ENCODE measurements at regions not wholly inside any gene's neighbourhood (a gene's known extent, or its start where the extent isn't known, plus 50 kb on each side); places are given as distances from the start of the nearest gene placed in this dataset.

DNA sequence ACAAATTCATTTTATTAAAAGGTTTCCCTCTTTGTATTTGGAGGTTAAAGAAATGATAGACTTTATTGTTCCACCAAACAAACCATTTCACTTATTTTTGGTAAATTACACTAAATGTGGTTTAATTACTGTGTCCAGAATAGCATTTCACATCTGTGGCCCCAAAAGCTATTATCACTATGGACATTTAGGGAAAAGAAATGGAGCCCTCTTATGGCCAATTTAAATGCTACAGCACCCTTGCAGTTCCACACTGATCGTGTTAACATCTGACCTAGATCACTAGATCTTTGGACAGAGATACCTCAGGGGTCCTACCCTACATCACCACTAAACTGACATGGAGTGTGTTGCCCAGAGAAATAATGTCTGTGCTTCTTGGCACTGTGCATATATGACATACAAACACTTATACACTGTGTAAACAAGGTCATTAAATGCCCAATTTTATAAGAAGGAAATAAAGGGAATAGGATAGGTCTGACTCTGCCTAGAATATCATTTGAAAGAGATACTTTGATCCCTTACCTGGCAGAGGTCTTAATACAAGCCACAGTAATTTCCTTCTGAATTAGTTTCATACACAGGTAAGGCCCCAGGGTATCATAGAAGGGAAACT lies 163.9 kb downstream of the KDR start:
- H3K9me3 Mint-ChIP-seq, result peaks cover 0 to 2% (median 0%) of the 10 kb centered on the region in 7 donors
- peaks cover 0 to 7% (median 0%) of the 10 kb centered on the region in 4 donors for H3K4me1 Mint-ChIP-seq
- Histone ChIP-seq H3K27me3 (ENCODE audit: control insufficient read depth, insufficient read depth, low read length) (no peaks in the 10 kb centered on the region), H3K9me3 (ENCODE audit: control insufficient read depth in 2 of 2, low read length in 2 of 2) (no peaks in the 10 kb centered on the region), H3K27ac (ENCODE audit: insufficient read depth, low read length, poor library complexity, severe bottlenecking) (no peak overlapping the region), H3K4me3 (ENCODE audit: low read depth, low read length) (no peak overlapping the region), H3K36me3 (ENCODE audit: control insufficient read depth, insufficient read depth, low read length) (no peaks in the 10 kb centered on the region), H3K4me1 (ENCODE audit: control insufficient read depth, insufficient read depth, low read length, poor library complexity, severe bottlenecking) (no peaks in the 10 kb centered on the region)
- ATAC-seq (ENCODE audit: low read depth in 2 of 2), result no peak
- H3K36me3 Mint-ChIP-seq, result no peaks in the 10 kb centered on the region
- no peak overlapping the region for H3K4me3 Mint-ChIP-seq
- DNase-seq, result peak in 1 of 3 donors; percentile 19
- H3K27ac Mint-ChIP-seq, result no peak overlapping the region
- H3K27me3 Mint-ChIP-seq, result peaks cover 4% of the 10 kb centered on the region

DNA sequence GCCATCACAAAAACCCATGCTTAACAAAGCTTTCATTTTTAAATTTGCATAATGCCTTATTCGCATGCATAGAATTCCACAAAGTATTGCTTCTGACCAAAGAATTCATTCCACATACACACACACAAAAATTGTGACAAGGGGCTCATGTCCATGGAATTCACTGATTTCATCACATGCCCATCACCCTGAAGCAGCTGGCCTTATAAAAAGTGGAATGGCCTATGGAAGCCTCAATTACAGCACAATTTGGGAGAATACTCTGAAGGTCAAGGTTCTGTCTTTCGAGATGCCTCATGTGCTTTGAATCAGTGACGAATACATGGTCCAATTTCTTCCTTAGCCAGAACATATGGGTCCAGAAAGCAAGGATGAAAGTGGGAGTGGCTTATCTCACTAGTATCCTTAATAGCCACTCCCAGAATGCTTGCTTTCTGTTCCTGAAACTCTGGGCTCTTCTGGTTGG lies 165.7 kb downstream of the KDR start:
- Mint-ChIP-seq H3K4me1 (peaks cover 0 to 7% (median 0%) of the 10 kb centered on the region in 4 donors), H3K27ac (peak overlapping the region in 1 of 3 donors; percentile 24)
- H3K27ac ChIP-seq (ENCODE audit: insufficient read depth, low read length, poor library complexity, severe bottlenecking), result no peak overlapping the region

DNA sequence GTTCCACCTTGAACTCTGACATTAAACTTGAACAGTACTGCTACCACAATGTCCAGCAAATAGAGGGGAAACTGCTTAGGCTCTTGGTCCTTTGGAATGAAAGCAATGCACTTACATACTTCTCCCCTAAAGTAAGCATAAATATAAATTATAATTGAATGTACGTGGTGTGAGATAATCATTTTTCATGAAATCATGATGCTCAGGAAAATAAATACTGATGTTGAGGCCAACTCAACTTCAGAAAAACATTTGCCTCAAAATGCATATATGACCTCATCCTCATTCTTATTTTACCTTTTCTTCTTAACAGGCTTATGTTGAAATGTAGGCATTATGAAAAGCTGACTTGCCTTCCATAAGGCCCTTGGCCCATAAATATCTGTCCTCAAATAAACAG lies 166.3 kb downstream of the KDR start:
- no peak for ATAC-seq (ENCODE audit: low read depth in 2 of 2)
- H3K9me3 ChIP-seq (ENCODE audit: control insufficient read depth in 2 of 2, low read length in 2 of 2), result no peaks in the 10 kb centered on the region
- no peak overlapping the region for H3K4me3 ChIP-seq (ENCODE audit: low read depth, low read length)
- H3K27ac ChIP-seq (ENCODE audit: insufficient read depth, low read length, poor library complexity, severe bottlenecking), result no peak overlapping the region
- H3K36me3 ChIP-seq (ENCODE audit: control insufficient read depth, insufficient read depth, low read length), result no peaks in the 10 kb centered on the region
- H3K27me3 ChIP-seq (ENCODE audit: control insufficient read depth, insufficient read depth, low read length), result no peaks in the 10 kb centered on the region
- Mint-ChIP-seq H3K4me1 (peaks cover 0 to 7% (median 0%) of the 10 kb centered on the region in 4 donors), H3K36me3 (no peaks in the 10 kb centered on the region), H3K4me3 (no peak overlapping the region), H3K27ac (no peak overlapping the region), H3K27me3 (no peaks in the 10 kb centered on the region), H3K9me3 (peaks cover 0 to 2% (median 0%) of the 10 kb centered on the region in 7 donors)
- H3K4me1 ChIP-seq (ENCODE audit: control insufficient read depth, insufficient read depth, low read length, poor library complexity, severe bottlenecking), result no peaks in the 10 kb centered on the region
- DNase-seq, result no peak

More for the DNA sequence above, 165.7 kb downstream of the KDR start:
- Histone ChIP-seq H3K27me3 (ENCODE audit: control insufficient read depth, insufficient read depth, low read length) (no peaks in the 10 kb centered on the region), H3K9me3 (ENCODE audit: control insufficient read depth in 2 of 2, low read length in 2 of 2) (no peaks in the 10 kb centered on the region), H3K4me1 (ENCODE audit: control insufficient read depth, insufficient read depth, low read length, poor library complexity, severe bottlenecking) (no peaks in the 10 kb centered on the region), H3K36me3 (ENCODE audit: control insufficient read depth, insufficient read depth, low read length) (no peaks in the 10 kb centered on the region), H3K4me3 (ENCODE audit: low read depth, low read length) (no peak overlapping the region)
- DNase-seq (no peak), ATAC-seq (ENCODE audit: low read depth in 2 of 2) (no peak)
- H3K36me3 Mint-ChIP-seq, result no peaks in the 10 kb centered on the region
- no peak overlapping the region for H3K4me3 Mint-ChIP-seq
- H3K27me3 Mint-ChIP-seq, result no peaks in the 10 kb centered on the region
- H3K9me3 Mint-ChIP-seq, result peaks cover 0 to 2% (median 0%) of the 10 kb centered on the region in 7 donors

DNA sequence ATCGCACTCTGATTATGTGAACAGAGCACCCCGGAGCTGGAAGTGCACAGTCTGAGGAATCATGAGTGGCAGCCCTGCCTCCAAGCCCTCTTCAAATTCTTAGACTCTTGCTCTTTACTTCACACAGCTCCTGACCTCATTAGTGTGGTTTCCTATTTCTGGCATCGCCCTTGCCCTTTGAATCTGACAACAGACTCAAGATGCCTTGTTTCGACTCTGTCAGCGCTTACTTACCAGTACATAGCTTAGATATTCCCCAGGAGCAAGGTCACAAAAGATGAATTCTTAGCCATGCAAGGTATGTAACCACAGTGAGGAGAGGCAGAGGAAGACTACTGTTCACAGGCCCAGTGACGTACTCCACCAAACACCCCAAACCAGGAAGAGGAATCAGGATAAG lies 167.2 kb downstream of the KDR start:
- Mint-ChIP-seq H3K36me3 (no peaks in the 10 kb centered on the region), H3K27ac (peak overlapping the region in 2 of 3 donors; percentile 50 to 52), H3K4me1 (peaks cover 0 to 7% (median 0%) of the 10 kb centered on the region in 4 donors), H3K27me3 (no peaks in the 10 kb centered on the region), H3K4me3 (no peak overlapping the region), H3K9me3 (peaks cover 0 to 2% (median 0%) of the 10 kb centered on the region in 7 donors)
- H3K27me3 ChIP-seq (ENCODE audit: control insufficient read depth, insufficient read depth, low read length), result no peaks in the 10 kb centered on the region
- peak in 1 of 2 donors; percentile 25 for ATAC-seq (ENCODE audit: low read depth in 2 of 2)
- H3K27ac ChIP-seq (ENCODE audit: insufficient read depth, low read length, poor library complexity, severe bottlenecking), result no peak overlapping the region
- H3K9me3 ChIP-seq (ENCODE audit: control insufficient read depth in 2 of 2, low read length in 2 of 2), result no peaks in the 10 kb centered on the region
- H3K36me3 ChIP-seq (ENCODE audit: control insufficient read depth, insufficient read depth, low read length), result no peaks in the 10 kb centered on the region
- DNase-seq, result peak in 1 of 3 donors; percentile 7
- H3K4me3 ChIP-seq (ENCODE audit: low read depth, low read length), result no peak overlapping the region
- H3K4me1 ChIP-seq (ENCODE audit: control insufficient read depth, insufficient read depth, low read length, poor library complexity, severe bottlenecking), result no peaks in the 10 kb centered on the region

DNA sequence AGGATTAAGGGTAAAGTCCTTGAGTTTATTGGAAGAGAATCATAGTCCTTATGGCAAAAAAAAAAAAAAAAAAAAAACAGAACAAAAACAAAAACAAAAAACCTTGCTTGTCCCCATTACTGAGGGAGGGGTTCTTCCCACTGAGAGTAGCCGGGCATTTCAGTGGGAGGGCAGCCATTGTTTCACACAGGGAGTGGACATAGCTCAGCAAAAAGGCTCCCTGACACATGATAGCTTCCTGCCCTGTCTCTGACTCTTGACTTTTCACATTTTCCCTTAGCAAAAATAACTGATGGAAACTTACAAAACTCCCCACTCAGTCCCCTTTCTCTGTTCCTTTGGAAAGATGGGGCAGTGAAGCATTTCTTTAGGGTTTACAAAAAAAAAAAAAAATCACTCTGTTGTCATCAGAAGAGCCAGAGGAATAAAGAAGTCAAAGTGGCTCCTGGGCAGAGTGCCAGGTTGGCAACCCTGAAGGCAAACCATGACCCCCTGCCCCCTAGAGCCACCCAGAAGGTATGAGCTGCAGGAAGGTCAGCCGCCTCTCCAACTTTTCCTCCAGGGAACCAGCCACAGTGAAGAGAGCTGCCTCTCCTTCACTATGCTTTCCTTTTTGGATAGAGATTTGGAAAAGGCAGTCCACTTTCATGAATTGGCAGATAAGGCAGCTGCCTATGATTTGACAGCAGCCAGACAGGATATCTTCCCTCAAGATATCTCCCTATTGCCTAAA lies 170.6 kb downstream of the KDR start:
- Mint-ChIP-seq H3K27me3 (no peaks in the 10 kb centered on the region), H3K4me3 (no peak overlapping the region), H3K9me3 (peaks cover 0 to 2% (median 0%) of the 10 kb centered on the region in 7 donors), H3K36me3 (no peaks in the 10 kb centered on the region), H3K27ac (no peak overlapping the region), H3K4me1 (peaks cover 0 to 11% (median 0%) of the 10 kb centered on the region in 4 donors)
- Histone ChIP-seq H3K27me3 (ENCODE audit: control insufficient read depth, insufficient read depth, low read length) (no peaks in the 10 kb centered on the region), H3K9me3 (ENCODE audit: control insufficient read depth in 2 of 2, low read length in 2 of 2) (no peaks in the 10 kb centered on the region), H3K4me3 (ENCODE audit: low read depth, low read length) (no peak overlapping the region), H3K36me3 (ENCODE audit: control insufficient read depth, insufficient read depth, low read length) (no peaks in the 10 kb centered on the region), H3K27ac (ENCODE audit: insufficient read depth, low read length, poor library complexity, severe bottlenecking) (no peak overlapping the region), H3K4me1 (ENCODE audit: control insufficient read depth, insufficient read depth, low read length, poor library complexity, severe bottlenecking) (no peaks in the 10 kb centered on the region)
- DNase-seq (no peak), ATAC-seq (ENCODE audit: low read depth in 2 of 2) (no peak)

DNA sequence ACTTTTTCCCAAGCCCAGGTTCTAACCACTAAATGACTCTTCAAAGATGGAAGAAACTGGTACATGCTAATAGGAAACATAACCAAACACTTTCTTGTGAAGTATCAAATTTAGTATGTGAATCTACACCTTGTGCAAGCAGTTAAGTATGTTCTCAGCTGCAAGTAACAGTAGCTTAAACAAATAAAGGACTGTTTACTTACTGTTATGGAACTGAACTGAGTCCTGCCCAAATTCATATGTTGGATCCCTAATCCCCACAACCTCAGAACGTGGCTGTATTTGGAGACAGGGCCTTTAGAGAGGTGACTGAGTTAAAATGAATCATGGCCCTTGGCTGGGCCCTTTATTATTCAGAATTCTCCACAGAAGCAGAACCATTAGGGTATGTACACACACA lies 178.7 kb downstream of the KDR start:
- ATAC-seq (ENCODE audit: low read depth in 2 of 2), result no peak
- DNase-seq, result no peak
- no peaks in the 10 kb centered on the region for H3K9me3 ChIP-seq (ENCODE audit: control insufficient read depth in 2 of 2, low read length in 2 of 2)
- Mint-ChIP-seq H3K36me3 (no peaks in the 10 kb centered on the region), H3K9me3 (peaks cover 0 to 1% (median 0%) of the 10 kb centered on the region in 7 donors), H3K27me3 (no peaks in the 10 kb centered on the region), H3K4me1 (peaks cover 0 to 36% (median 10%) of the 10 kb centered on the region in 4 donors), H3K27ac (peak overlapping the region in 1 of 3 donors; percentile 16), H3K4me3 (no peak overlapping the region)
- peaks cover 4% of the 10 kb centered on the region for H3K4me1 ChIP-seq (ENCODE audit: control insufficient read depth, insufficient read depth, low read length, poor library complexity, severe bottlenecking)
- no peaks in the 10 kb centered on the region for H3K27me3 ChIP-seq (ENCODE audit: control insufficient read depth, insufficient read depth, low read length)
- no peak overlapping the region for H3K27ac ChIP-seq (ENCODE audit: insufficient read depth, low read length, poor library complexity, severe bottlenecking)
- H3K4me3 ChIP-seq (ENCODE audit: low read depth, low read length), result no peak overlapping the region
- no peaks in the 10 kb centered on the region for H3K36me3 ChIP-seq (ENCODE audit: control insufficient read depth, insufficient read depth, low read length)

DNA sequence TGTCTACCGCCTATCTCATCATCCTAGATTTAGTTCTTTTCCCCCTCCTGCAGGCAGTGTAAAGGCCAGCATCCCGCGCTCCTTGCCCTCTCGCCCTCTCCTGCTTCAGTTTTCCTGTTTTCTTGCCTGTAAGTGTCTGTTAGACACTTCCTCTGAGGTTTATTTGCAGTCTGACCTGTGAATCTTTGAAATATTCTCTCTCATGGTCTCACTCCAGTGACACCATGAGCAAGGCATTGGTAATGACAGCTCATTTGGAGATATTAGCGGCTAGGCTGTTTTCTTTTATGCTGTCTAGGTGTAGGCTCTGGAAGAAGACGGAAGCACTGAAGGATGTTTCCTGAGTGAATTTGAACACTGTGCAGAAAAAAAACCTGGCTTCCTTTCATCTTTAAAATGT lies 179.6 kb downstream of the KDR start:
- DNase-seq (peak in 1 of 3 donors; percentile 30), ATAC-seq (ENCODE audit: low read depth in 2 of 2) (no peak)
- Mint-ChIP-seq H3K4me1 (peaks cover 0 to 42% (median 18%) of the 10 kb centered on the region in 4 donors), H3K4me3 (peak overlapping the region in 1 of 4 donors; percentile 18), H3K36me3 (no peaks in the 10 kb centered on the region), H3K27ac (peak overlapping the region; percentile 15 to 97 (median 79)), H3K27me3 (no peaks in the 10 kb centered on the region), H3K9me3 (peaks cover 0 to 1% (median 0%) of the 10 kb centered on the region in 7 donors)
- peaks cover 7% of the 10 kb centered on the region for H3K4me1 ChIP-seq (ENCODE audit: control insufficient read depth, insufficient read depth, low read length, poor library complexity, severe bottlenecking)
- H3K4me3 ChIP-seq (ENCODE audit: low read depth, low read length), result no peak overlapping the region
- no peak overlapping the region for H3K27ac ChIP-seq (ENCODE audit: insufficient read depth, low read length, poor library complexity, severe bottlenecking)
- H3K9me3 ChIP-seq (ENCODE audit: control insufficient read depth in 2 of 2, low read length in 2 of 2), result no peaks in the 10 kb centered on the region
- no peaks in the 10 kb centered on the region for H3K36me3 ChIP-seq (ENCODE audit: control insufficient read depth, insufficient read depth, low read length)
- no peaks in the 10 kb centered on the region for H3K27me3 ChIP-seq (ENCODE audit: control insufficient read depth, insufficient read depth, low read length)
